D341Med (cell line): ENCODE measurements at regions not wholly inside any gene's neighbourhood (a gene's known extent, or its start where the extent isn't known, plus 50 kb on each side); places are given as distances from the start of the nearest gene placed in this dataset.

Source experiments
- DNase-seq: peaks from one replicate; pipeline ENCODE4 v3.0.0; 2012; ENCODE audit warnings: low spot score

DNA sequence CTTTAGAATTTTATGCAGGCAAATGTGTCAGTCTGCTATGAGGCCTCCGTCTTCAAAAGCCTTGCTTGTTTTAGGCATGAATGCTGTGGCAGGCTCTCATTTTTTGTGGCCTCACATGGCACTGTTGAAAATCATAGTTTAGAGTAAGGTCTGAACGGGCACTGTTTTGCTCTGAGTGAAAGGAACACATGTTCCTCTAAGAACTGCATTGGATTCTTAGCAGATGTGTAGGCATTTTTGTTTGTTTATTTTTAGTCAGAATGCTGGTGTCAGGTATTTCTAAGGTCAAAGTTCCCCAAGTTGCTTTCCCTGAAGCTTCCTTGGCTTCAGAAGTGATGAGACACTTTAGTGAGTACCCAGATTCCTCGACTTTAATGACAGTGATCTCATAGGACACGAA lies 173.7 kb downstream of the HS3ST3B1 start:
- no peak for DNase-seq

GRCh38 chr17:14471052-14471451 lies 170.2 kb downstream of the HS3ST3B1 start:
- no peak for DNase-seq

DNA sequence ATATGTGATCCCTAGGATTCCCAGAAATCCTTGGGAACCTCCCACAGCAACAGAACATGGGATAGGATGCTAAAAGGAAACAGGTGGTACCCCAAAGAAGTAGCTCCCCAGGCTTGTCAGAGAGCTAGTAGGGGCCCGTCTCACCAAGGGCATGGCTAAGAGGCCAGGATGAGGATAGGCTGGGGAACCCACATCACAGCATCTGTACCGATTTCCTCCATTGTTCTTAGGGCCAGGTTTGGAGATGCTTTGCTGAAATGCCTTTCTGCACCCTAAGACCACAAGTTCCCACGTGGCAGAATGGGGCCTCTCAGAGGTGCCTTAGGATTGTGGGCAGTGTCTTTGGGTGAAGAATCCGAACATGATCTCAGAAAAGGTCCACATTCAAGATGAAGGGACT lies 169.5 kb downstream of the HS3ST3B1 start:
- DNase-seq = no peak

DNA sequence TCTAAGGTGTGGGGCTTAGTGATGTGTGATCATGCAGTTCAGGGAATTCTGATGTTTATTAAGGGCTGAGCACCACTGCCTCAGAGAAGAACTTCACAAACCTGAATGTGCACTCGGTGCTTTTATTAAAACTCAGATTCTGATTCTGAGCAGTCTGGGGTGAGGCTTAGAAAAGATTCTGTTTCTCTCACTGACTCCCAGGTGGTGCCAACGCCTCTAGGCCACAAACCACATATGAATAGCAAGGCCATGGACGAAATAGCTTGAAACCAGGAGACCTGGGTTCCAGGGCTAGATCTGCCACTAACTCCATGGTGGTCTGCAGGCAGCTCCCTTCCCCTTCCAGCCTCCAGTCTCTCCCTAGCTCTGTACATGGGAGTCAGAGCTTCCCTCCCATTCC lies 169.1 kb downstream of the HS3ST3B1 start:
- DNase-seq = no peak

GRCh38 chr17:14468858-14469257 lies 168.0 kb downstream of the HS3ST3B1 start:
- no peak for DNase-seq

- DNase-seq = no peak
Observed at GRCh38 chr17:14461227-14461548, 160.3 kb downstream of the HS3ST3B1 start.

GRCh38 chr17:14460516-14461226 lies 159.8 kb downstream of the HS3ST3B1 start:
- no peak for DNase-seq

- no peak for DNase-seq
Observed at GRCh38 chr17:14459955-14460354, 159.1 kb downstream of the HS3ST3B1 start.

DNA sequence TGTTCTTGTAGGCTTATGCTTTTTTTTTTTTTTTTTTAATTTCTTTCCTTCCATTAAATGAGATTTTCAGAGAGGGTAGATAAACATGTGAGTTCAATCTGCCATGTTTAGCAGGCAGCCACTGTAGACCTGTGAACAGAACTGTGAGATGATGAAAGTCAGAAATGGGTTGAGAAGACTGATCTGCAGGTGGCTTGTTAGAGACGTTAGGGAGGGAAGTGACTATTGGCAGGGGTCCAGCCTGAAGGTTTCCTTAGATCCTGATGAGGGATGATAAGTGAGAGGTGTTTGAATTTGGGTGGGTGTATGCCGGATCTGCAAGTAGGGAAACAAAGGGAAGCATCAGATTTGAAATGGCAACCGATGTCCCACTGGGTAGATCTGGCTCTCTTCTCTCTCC lies 157.8 kb downstream of the HS3ST3B1 start:
- DNase-seq = no peak

- DNase-seq = no peak
Observed at GRCh38 chr17:14454746-14455145, 153.9 kb downstream of the HS3ST3B1 start.

- DNase-seq = no peak
Observed at GRCh38 chr17:14452856-14453255, 152.0 kb downstream of the HS3ST3B1 start.

GRCh38 chr17:14451729-14452191 lies 150.9 kb downstream of the HS3ST3B1 start:
- no peak for DNase-seq

GRCh38 chr17:14448818-14449217 lies 147.9 kb downstream of the HS3ST3B1 start:
- no peak for DNase-seq

- no peak for DNase-seq
Observed at GRCh38 chr17:14446825-14447224, 145.9 kb downstream of the HS3ST3B1 start.

GRCh38 chr17:14444915-14445314 lies 144.0 kb downstream of the HS3ST3B1 start:
- DNase-seq = no peak

DNA sequence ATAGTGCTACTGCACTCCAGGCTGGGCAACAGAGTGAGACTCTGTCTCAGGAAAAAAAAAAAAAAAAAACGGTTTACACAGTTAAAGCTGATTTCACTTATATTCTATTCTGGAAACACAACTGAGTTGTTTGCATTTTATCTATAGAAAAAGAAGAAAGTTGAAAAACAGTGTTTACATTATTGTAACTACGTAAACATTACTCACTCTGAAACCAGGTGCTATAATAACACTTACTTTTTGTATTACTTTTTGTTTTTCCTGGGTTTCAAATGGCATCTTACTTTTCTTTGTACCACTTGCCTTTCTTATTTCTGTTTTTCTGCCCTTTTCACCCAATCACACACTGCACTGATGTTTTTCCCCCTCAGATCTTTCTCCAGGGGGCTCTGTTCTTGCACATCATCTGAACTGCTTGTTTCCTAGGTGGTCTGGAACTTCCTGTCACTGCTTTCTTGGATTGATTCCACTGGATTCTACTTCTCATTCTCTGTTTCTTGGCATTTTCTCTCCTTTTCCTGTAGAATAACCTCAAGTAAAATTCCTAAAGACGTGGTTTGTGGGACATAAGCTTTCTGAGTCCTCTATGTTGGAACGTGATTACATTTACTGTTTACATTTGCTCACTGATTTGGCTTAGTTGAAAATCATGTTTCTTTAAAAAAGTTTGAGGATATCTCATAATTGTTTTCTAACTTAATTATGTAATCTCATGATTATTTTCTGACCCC lies 142.1 kb downstream of the HS3ST3B1 start:
- no peak for DNase-seq

DNA sequence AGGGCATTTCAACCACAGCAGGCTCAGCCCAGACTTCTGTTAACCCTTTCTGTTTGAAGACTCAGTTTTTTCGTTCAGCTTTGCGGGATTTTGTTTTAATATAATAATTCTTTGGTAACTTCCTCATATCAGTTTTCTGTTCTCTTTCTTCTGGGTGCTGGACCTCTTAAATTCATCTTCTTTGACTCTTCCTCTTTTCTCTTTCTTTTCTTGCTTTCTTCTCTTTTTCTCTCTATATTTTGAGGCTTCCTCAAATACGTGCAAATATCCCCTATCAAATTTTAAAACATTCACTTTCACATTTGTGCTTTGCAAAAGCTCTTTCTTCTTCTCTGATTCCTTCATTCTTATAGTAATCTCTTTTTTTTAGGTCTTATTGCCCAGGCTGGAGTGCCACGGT lies 136.3 kb downstream of the HS3ST3B1 start:
- DNase-seq = no peak

DNA sequence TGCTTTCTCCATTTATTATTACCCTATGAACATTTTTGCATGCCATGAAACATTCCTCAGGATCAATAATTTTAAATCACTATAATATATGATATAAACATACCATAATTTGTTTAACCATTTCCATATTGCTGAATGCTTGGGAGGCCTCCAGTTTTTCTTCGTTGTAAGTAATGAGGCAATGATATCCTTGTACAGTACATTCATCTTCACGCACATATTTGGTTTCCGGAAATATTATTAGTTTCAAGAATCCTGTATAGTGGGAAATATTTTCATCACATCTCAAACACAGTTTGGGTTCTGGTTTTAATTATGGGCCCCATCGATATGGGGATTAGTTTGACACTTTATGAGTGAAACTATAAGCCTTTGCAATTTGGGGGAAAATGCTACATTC lies 135.4 kb downstream of the HS3ST3B1 start:
- no peak for DNase-seq

DNA sequence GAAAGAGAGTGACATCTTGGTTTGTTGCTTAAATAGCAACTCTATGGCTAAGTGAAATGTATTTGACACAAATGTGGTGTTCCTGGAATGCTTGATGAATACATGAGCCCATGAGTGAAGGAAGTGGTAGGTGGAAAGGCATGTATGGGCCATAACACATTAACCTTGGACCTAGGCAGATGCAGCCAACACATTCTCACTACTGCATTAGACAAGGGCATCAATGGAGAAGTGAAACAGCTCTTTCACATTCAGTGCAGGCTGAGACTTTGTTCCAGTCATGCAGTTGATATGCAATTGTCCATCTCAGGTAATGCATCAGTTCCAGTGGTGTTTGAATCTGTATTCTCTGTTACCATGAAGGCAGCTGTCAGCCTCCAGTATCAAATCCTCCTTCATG lies 133.6 kb downstream of the HS3ST3B1 start:
- no peak for DNase-seq

DNA sequence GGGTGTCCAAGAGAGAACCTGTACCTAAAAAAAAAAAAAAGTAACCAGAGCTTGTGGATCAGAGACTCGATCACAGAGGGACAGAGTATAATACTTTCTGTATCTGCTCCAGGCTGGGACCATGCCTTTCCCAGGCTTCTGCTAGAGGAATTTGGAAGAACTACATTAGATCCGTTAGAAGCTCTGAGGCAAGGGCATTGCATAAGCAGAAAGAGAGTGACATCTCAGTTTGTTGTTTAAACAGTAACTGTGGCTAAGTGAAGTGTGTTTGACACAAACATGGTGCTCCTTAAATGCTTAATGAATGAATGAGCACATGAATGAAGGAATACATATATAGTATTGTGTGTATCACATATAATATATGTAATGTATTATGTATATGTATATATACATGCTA lies 131.2 kb downstream of the HS3ST3B1 start:
- DNase-seq = no peak

GRCh38 chr17:14429084-14429483 lies 128.2 kb downstream of the HS3ST3B1 start:
- DNase-seq = no peak

DNA sequence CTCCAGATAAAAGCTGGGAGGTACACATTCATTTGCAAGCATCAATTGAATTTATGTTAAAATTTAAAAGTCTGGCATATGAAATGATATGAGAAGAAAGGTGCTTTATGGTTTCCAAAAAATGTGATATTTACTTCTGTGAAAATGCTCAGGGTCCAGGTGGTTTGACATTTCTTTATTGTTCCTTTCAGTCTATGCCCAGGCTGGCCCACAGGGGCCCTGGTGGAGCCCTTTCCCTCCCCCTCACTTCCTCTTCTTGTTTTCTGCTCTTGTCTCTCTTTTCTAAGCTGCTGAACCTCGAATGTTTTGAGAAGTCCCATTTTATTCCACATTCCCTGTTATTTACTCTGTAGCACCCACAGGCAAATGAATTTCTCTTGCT lies 127.8 kb downstream of the HS3ST3B1 start:
- DNase-seq = no peak

- DNase-seq = no peak
Observed at GRCh38 chr17:14427900-14428647, 127.2 kb downstream of the HS3ST3B1 start.
